ENCODE measurements at regions not wholly inside any gene's neighbourhood (a gene's known extent, or its start where the extent isn't known, plus 50 kb on each side); places are given as distances from the start of the nearest gene placed in this dataset.
"Not testable (repeated sequence)": the region's sequence is repeated elsewhere in the genome, so short reads cannot be mapped to it uniquely, and the experiment has no call there.

DNA sequence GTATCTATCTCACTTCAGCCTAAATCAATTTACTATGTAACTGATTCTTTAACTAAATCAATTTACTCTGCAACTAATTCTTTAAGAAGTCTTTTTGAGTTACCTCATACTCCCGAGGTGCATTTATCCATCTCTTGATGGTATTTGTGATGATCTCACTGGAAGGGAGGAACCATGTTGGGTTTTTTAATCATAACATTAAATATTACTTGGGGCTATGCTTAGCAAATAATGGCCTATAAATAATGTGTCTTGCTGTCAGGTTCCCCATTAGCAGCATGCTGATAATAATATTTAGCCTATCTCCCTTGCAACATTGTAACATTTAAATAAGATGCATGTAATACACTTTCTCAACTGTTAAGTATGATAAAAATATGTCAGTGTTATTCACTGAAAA, 411.3 kb downstream of the SLITRK1 start:
- no peak for DNase-seq (ENCODE audit: low spot score)

DNA sequence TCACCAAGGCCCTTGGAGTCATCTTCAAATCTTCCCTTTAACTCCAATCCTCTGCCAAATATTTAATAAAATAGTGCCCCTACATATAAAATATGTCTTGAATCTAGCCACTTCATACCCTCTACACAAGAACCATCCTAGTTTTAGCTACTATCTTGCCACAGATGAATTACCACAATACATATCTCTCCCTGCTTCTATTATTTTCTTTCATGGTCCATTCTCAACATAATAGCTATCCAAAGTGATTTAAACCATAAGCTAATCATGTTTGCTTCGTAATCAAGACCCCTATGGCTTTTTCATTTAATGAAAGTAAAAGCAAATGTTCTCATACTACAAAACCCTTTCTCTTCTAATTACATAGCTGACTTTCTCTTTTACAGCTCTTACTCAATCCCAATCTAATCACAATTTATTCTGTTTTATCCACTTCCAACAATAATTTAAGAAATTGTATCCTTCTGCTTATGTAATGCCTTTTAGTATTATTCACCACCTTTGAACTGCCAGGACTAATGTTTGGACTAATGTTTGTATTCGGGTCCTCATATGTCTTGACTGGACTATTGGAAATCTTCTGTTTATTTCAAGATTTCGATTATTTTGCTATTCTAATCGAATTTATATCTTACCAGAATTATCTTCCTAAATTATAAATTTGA, 412.0 kb downstream of the SLITRK1 start:
- DNase-seq (ENCODE audit: low spot score): no peak

DNA sequence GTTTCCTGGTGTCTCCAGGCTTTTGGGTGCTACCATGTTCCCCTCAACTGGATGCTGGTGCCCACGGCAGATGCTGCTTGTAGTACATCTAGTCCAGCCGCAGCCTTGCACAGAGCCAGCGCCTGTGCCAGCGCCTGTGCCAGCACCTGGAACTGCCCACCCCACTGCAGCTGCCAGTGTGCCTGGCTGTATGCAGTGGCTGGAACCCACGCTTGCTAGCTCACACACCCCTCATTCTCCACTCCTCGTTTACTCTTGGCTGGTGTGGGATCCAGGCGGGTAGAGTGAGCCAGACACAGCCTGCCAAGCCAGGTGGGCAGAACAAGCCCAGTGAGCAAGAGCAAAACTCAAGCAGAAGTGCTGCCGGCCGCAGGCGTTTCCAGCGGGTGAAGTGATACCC, 428.6 kb downstream of the SLITRK1 start:
- no peak for DNase-seq (ENCODE audit: low spot score)

DNA sequence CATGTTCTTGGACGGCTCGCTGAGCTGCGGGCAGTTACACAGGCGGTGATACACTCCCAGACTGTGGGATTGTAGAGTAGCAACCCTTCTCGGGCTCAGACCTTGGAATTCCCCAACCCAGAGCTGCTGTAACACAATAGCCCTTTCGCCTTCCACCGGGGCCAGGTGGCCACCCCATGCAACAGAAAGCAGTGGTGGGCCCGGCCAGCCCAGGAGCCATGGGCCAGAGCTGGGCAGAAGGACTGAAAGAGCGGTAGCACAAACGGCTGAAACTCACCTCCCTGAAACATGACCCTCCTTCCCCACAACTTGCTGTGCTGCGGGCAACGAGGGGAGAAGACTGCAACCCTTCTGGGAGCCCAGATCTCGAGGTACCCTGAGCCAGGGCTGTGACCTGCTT, 429.0 kb downstream of the SLITRK1 start:
- DNase-seq (ENCODE audit: low spot score): no peak

DNA sequence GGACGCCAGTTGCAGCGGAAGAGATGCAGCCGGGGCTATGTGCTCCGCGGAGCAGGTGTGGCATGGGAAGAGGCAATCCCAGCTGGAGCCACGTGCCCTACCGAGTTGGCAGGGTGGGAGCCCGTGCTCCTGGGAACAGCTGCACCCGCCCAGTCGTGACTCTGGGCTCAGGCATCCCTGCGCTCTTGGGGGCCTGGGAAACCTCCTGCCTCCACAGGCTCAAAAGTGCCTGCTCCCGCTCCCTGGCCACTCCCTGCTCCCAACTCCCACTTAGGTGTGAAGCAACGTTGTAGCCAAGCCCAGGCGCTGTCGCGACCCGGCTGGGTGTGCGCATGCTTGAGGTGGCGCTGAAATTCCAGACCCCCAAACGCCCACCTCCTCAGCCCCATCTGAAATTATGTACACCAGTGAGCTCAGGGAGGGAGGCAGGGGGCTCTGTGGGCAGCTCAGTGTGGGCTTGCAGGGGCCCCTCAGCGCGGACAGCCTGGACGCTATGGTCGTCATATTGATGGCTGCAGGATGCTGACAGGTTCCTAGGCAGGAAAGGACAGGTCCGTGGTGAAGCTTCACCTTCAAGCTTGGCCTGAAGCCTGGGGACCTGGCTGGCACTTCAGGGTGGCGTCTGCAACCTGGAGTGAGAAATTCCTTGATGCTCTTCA, 429.9 kb downstream of the SLITRK1 start:
- no peak for DNase-seq (ENCODE audit: low spot score)

DNA sequence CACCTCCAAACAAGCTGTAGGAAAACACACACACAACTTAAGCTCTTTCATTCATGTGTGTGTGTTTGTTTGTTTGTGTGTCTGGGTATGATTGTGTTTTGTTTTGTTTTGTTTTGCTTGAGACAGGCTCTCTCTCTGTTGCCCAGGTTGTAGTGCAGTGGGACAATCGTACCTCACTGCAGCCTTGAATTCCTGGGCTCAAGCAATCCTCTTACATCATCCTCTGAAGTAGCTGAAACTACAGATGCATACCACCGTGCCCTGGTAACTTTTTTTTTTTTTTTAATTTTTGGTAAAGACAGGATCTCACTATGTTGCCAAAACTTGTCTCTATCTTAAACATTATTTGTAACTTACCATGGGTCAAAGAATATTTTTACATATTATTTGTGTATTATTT, 431.7 kb downstream of the SLITRK1 start:
- DNase-seq (ENCODE audit: low spot score): no peak

DNA sequence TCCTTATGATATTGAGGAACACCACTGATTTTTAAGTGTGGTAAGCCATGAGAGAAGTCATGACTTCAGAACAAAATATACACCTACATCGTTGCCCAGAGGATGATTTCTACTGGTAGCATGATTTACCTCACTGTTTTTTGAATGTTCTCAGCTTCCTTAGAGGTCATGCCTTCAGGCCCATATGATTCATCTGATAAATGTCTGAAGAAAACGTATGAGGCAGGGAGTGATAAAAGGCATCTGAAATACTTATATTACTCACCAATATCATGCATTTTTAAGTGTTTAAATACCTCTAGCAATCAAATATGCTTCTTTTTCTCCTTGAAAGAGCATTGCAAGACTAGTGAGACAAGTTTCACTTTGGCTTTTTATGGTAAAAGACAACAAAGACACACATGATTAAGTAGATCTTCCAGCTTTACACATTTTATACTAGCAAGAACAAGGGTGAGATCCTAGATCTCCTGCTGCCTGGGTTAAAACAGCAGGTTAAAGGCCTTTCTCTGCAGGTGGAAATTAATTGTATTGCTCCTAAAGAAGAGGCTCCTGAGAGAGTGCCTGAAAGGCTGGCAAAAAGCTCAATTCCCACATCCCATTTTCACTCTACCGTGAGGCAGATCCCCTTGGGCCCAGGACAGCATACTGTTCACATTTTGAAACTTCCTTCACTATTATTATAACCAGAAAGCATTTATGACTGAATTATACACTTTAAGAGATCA, 432.4 kb downstream of the SLITRK1 start:
- DNase-seq (ENCODE audit: low spot score): no peak

DNA sequence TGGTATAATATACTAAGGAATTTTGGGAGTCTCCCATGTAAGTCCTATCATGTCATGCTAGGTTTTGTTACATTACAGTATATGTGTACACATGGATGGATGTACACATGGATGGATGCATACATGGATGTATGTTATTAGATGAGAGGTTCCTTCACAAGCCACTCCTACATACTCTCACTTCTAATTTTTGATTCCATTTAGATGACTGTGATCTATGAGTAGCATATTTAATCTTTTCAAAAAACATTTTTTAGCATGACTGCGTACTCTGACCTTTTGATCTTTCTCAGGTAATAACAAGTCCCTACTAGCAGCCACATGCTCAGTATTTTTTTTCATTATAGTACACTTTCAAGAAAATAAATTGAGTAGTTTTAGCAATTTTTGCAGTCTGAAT, 441.8 kb downstream of the SLITRK1 start:
- no peak for DNase-seq (ENCODE audit: low spot score)

DNA sequence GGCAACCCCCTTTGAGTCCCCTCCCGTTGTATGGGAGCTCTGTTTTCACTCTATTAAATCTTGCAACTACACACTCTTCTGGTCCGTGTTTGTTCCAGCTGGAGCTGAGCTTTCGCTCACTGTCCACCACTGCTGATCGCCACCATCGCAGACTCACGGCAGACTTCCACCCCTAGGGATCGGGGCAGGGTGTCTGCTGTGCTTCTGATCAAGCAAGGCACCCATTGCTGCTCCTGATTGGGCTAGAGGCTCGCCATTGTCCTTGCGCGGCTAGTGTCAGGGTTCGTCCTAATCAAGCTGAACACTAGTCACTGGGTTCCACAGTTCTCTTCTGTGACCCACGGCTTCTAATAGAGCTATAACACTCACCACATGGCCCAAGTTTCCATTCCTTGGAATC, 442.8 kb downstream of the SLITRK1 start:
- DNase-seq (ENCODE audit: low spot score): not testable (repeated sequence)

DNA sequence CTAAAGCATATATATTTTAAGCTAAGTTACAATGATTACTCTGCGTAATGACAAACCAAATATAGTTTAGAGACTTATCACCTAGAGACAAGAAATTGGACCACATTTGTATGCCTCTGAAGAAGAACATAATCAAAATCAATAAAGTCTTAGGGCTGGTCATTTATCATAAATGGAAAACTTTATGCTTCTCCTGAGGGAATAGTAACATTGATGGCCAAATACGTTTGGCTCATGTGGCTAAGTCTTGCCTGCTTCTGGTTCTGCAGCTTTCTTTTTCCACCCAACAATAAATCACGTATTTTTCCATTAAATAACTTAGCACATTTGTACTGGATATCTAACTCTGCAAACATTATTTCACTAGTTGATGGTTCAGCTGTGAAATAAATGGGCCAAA, 458.4 kb downstream of the SLITRK1 start:
- DNase-seq (ENCODE audit: low spot score): no peak

DNA sequence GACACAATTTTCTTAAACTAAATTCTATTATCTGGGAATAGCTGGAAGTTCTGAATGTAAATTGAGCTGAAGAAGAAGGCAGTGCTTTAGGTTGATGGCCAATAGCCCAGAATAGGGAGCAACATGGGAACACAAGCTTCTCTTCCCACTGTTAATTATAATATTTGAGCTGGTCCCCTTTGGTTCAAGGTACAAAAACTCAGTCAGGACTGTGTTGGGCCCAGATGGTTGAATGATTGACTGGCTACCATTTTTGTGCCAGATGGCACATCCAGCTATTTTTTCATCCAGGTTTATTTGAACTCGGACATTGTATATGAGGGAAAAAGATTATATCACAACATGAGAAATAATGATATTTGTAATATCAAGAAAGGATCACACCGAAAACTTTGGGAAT, 458.9 kb downstream of the SLITRK1 start:
- no peak for DNase-seq (ENCODE audit: low spot score)

DNA sequence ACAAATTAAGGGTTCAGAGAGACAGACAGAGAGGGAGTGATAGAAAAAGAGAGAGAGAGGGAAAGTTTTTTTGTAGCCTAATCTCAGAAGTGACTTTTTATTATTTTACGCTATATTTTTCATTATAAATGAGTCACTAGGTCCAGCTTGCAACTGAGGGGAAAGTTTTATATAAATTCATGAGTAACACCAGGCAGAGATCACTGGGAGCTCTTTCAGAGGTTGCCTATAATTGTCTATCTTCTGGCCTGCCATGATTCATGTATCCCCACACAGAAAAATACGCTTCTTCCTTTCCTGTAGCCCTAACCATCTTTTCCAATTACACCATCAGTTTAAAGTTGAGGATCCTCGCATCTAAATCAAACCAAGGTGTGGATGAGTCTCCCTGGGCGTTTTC, 467.9 kb downstream of the SLITRK1 start:
- DNase-seq (ENCODE audit: low spot score): no peak

DNA sequence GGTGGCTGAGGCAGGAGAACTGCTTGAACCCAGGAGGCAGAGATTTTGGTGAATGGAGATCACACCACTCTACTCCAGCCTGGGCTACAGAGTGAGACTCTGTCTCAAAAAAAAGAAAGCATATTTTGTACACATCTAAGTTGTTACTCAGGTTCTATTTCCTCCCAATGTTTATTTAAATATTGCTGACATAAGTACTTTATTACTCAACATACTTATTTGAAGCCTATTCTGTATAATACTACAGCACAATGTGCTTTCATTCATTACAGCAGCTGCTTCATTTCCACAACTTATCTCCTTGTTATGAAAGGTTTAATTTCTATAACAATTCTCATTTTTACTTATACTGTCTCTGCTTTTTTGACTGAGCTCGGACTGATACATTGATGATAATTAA, 495.7 kb downstream of the SLITRK1 start:
- DNase-seq (ENCODE audit: low spot score): no peak

DNA sequence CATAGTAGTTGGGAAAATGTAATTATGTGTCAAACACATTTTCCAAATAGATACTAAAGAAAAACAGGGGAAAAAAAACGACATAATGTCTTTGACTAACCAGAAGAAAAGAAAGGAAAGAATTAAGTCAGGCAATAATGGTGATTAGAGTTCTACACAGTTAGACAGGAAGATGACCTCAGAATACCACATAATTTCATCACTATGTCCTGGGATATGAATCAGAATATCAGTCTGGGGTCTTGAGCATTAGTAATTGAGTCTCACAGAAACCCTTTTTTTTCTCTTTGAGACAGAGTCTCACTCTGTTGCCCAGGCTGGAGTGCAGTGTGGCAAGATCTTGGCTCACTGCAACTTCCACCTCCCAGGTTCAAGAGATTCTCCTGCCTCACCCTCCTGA, 503.4 kb downstream of the SLITRK1 start:
- DNase-seq (ENCODE audit: low spot score): no peak

DNA sequence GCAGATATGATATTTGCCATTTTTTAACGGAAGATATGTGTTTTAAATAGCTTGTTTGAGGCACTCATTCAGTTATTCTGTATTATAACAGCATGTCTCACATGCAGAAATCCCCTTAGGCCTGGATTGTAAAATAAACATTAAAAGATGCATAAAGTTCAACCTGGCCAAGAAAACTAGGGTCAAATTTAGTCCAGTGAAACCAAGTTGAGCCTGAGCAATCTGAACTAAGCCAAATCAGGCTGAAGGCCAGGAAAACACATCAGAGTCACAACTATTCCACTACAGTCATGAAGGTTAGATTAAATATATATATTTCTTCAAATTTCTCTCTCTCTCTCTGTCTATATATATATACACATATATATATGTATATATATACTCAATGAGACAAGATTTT, 504.8 kb downstream of the SLITRK1 start:
- DNase-seq (ENCODE audit: low spot score): no peak

DNA sequence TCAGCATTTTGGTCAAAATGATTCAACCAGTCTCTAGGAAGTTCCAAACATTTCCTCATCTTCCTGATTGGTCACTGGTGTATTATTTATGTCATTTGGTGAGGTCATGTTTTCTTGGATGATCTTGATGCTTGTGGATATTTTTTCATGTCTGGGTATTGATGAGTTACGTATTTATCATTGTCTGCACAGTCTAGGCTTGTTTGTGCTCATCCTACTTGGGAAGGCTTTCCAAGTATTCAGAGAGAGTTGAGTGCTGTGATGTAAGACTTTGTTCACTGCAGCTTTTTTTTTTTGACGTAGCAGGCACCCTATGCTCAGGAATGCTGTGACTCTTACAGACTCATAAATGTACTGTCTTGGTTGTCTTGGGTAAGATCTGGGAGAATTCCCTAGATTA, 509.5 kb downstream of the SLITRK1 start:
- no peak for DNase-seq (ENCODE audit: low spot score)

DNA sequence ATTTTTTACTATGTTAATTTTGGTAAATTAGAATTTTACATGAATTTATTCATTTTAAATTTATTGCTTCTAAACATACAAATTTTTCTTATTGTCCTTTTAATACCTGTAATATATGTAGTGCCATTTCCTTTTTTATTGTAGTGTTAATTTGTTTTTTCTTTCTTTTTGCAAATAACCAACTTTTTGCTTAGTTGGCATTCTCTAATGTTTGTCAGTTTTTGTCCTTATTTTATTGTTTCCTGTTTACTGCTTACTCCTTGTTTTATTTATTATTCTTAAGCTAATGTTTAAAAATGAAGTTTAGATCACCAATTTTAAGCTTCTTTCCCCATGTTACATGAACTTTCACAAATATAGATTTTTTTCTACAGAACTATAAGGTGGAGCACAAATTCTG, 516.6 kb downstream of the SLITRK1 start:
- no peak for DNase-seq (ENCODE audit: low spot score)

DNA sequence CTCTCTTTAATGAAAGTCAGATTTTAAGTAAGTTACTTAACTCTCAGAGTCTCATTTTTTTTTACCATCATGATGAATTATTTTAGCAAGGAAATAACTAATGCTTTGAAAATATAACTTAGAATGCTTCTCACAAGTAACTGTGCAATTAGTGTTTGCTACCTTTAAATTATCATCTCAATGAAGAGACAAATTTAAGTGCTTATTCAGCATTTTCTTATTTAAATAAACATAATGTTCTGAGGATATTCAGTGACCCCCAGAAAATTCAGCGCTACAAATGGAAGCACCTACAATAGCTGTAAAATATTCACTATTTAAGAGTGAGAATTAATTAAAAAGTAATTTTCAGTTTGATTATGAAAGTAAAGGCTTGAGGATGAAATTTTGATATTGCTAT, 527.2 kb downstream of the SLITRK1 start:
- DNase-seq (ENCODE audit: low spot score): no peak

DNA sequence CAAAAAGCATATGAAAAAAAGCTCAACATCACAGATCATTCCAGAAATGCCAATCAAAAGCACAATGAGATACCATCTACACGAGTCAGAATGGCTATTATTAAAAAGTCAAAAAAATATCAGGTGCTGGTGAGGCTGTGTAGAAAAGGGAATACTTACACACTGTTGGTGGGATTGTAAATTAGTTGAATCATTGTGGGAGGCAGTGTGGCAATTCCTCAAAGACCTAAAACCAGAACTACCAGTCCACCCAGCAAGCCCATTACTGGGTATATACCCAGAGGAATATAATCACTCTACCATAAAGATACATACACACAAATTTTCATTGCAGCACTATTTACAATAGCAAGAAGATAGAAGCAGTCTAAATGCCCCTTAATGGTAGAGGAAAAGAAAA, 529.9 kb downstream of the SLITRK1 start:
- DNase-seq (ENCODE audit: low spot score): no peak

DNA sequence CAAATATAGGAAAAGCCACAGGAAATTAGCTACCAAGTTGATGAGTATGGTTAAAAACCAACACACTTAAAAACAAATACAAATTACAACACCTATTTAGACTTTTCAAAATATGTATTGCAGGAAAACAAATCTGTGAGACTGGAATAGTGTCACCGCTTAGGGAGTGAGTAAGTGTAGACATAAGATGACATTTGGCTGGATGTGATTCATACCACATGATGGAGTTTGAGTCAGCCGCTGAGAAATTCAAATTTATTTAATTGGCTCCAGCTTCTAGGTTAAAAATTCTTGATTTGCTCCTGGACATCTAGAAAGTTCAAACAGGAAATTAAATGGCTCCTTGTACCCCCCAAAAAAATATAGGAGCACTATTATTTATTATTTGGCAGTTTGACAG, 531.7 kb downstream of the SLITRK1 start:
- DNase-seq (ENCODE audit: low spot score): no peak

DNA sequence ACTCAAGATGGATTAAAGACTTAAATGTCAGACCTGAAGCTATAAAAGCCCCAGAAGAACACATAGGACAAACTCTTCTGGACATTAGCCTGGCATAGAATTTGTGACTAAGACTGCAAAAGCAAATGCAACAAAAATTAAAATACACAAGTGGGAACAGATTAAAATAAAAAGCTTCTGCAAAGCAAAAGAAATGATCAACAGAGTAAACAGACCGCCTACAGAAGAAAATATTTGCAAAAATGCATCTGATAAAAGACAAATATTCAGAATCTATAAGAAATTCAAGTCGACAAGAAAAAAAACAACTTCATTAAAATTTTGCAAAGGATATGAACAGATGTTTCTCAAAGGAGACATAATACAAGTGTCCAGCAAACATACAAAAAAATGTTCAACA, 537.8 kb downstream of the SLITRK1 start:
- no peak for DNase-seq (ENCODE audit: low spot score)

DNA sequence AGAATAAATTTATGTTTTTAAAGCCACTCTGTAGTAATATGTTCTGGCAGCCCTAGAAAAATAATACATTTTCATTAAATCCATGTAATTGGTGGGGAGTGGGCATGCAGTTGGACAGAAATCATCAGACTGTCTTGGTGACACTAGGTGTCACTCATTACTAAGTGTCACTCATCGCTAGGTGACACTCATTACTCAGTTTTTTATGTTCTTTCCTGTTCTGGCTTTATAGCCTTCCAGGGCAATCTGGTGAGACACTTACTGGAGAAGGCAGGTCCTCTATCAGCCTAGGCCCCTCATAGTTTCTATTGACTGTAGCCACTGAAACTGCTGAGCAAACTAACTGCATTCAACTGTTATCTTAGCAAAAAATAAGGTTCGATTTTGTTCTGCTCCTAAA, 542.1 kb downstream of the SLITRK1 start:
- no peak for DNase-seq (ENCODE audit: low spot score)

DNA sequence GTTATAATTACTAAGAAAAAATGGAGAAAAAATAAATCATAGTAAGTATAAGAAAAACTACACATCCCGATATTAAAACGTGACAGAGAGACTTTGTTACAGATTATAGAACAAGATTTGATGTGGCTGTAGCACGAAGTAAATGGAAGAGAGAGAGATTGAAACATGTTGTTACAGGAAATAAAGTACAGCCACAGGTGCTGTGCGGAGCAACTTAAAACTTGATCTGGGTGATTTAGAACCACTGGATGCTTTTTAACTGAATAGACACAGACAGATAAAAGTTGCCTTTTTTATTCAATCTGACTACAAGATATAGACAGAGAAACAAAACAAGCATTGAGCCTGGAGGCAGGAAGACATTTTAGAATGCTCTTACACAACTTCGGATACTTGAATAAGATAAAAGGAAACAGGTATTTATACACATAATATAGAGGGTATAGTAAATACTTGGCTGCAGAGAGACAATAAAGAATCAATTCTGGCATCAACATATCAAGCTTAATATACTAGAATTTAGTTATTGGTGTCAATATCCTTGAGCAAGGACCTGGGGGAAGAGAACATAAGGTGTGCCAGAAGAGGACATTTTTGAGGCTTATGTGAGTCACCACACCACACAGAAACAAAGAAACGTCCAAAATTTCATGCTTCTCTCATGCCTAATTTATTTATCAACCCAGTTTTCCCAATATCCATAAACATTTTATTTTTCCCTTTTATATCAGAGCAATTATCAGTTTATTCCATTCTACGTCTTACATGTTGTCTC, 548.5 kb downstream of the SLITRK1 start:
- DNase-seq (ENCODE audit: low spot score): no peak
